HCT116 (cell line): ENCODE measurements at regions not wholly inside any gene's neighbourhood (a gene's known extent, or its start where the extent isn't known, plus 50 kb on each side); places are given as distances from the start of the nearest gene placed in this dataset.

Source experiments
- ATAC-seq: fragments of 200-7000 bp; cut with Tn5 transposase; 2 replicates; pipeline ENCODE4 v1.9.1; 2020; ENCODE audit warnings: mild to moderate bottlenecking, moderate library complexity
- BruUV-seq: library from RNA; stranded (reverse); fragments of 400-500 nt; replicated peaks from 2 replicates; lab custom pipeline; 2021; lab: Mats Ljungman, UMichigan
- CTCF ChIA-PET: fragments of 300-600 bp; sonication (Branson Sonifier 250); formaldehyde crosslinking; loops from one replicate; lab custom pipeline; 2021; ENCODE audit warnings: antibody characterized with exemption; lab: Charles Lee
- POLR2A ChIA-PET: fragments of 300-600, 350-600 bp; sonication (Branson Sonifier 250); formaldehyde crosslinking; loops from one replicate; lab custom pipeline; 2021; ENCODE audit warnings: antibody characterized with exemption; lab: Charles Lee
- RAD21 ChIA-PET, 2 experiments: fragments of 300-600 bp; sonication (Branson Sonifier 250); formaldehyde crosslinking; loops; one replicate each; lab custom pipeline; 2023; ENCODE audit warnings: low total read pairs in 2 of 2; ENCODE audit not compliant: uncharacterized antibody in 2 of 2, unreplicated experiment in 2 of 2, low non-redundant PET in 1 of 2; lab: Charles Lee
- DNase-seq: peaks from one replicate; pipeline ENCODE4 v3.0.0-alpha.2; 2010; ENCODE audit warnings: low read depth, low spot score
- H2AFZ ChIP-seq: fragments of 200-600 bp; shearing (Covaris generic), sonication (generic); 2 replicates; pipeline ENCODE4 v1.6.1; 2017; ENCODE audit warnings: low read depth, mixed run types, mixed read lengths, antibody characterized with exemption, low read length; ENCODE audit not compliant: poor library complexity, severe bottlenecking
- H3K27ac ChIP-seq: 2 replicates; pipeline ENCODE4 v1.5.1; 2012; ENCODE audit warnings: low read depth, low read length
- H3K27me3 ChIP-seq: fragments of 200-600 bp; sonication (generic); 2 replicates; pipeline ENCODE4 v1.6.1; 2016; ENCODE audit warnings: mixed run types, low read length, mixed read lengths; ENCODE audit not compliant: insufficient read depth
- H3K36me3 ChIP-seq, 2 experiments: fragments of 200-500 bp in 1 of 2; fragments of 200-600 bp in 1 of 2; sonication (Bioruptor generic) in 1 of 2; sonication (generic) in 1 of 2; 2 replicates each; pipeline versions ENCODE4 v1.5.1 to v1.6.1; 2014 to 2016; ENCODE audit warnings: low read length in 2 of 2, inconsistent platforms in 1 of 2, mixed read lengths in 1 of 2, mixed run types in 1 of 2; ENCODE audit not compliant: insufficient read depth in 2 of 2, control insufficient read depth in 1 of 2
- H3K4me1 ChIP-seq, 2 experiments: fragments of 200-600 bp in 1 of 2; sonication (generic) in 1 of 2; 2 replicates each; pipeline versions ENCODE4 v1.5.1 to v1.6.1; 2012 to 2017; ENCODE audit warnings: low read length in 2 of 2, inconsistent platforms in 1 of 2, mild to moderate bottlenecking in 1 of 2, mixed read lengths in 1 of 2, mixed run types in 1 of 2, moderate library complexity in 1 of 2; ENCODE audit not compliant: insufficient read depth in 2 of 2, control insufficient read depth in 1 of 2
- H3K4me2 ChIP-seq: fragments of 200-600 bp; sonication (generic); 2 replicates; pipeline ENCODE4 v1.6.1; 2017; ENCODE audit warnings: mixed run types, low read length, mixed read lengths
- H3K4me3 ChIP-seq, 2 experiments: fragments of 200-600 bp in 1 of 2; sonication (generic) in 1 of 2; replicated peaks in 1 of 2; 2 replicates each; pipeline ENCODE4 v1.5.1; 2011 to 2016; ENCODE audit warnings: low read length in 2 of 2, control low read depth in 1 of 2, low read depth in 1 of 2, mild to moderate bottlenecking in 1 of 2, mixed read lengths in 1 of 2, mixed run types in 1 of 2
- H3K79me2 ChIP-seq: fragments of 200-600 bp; sonication (generic); 2 replicates; pipeline ENCODE4 v1.6.1; 2017; ENCODE audit warnings: mild to moderate bottlenecking, mixed run types, low read length, moderate library complexity, mixed read lengths; ENCODE audit not compliant: insufficient read depth
- H3K9ac ChIP-seq: fragments of 200-600 bp; sonication (generic); 2 replicates; pipeline ENCODE4 v1.6.1; 2016; ENCODE audit warnings: low read length, mixed read lengths
- H3K9me2 ChIP-seq: fragments of 200-600 bp; sonication (generic), shearing (Covaris generic); 2 replicates; pipeline ENCODE4 v1.6.1; 2017; ENCODE audit warnings: mixed run types, mild to moderate bottlenecking, moderate library complexity; ENCODE audit not compliant: insufficient read depth
- H3K9me3 ChIP-seq, 2 experiments: fragments of 200-500 bp in 1 of 2; fragments of 200-600 bp in 1 of 2; sonication (Bioruptor generic) in 1 of 2; sonication (generic) in 1 of 2; 2 replicates each; pipeline ENCODE4 v1.6.1; 2014 to 2017; ENCODE audit warnings: low read length in 2 of 2, mixed read lengths in 2 of 2, inconsistent platforms in 1 of 2, low read depth in 1 of 2, mild to moderate bottlenecking in 1 of 2, mixed run types in 1 of 2, moderate library complexity in 1 of 2; ENCODE audit not compliant: control insufficient read depth in 1 of 2, insufficient read depth in 1 of 2
- H4K20me1 ChIP-seq: fragments of 200-600 bp; sonication (generic), shearing (Covaris generic); 2 replicates; pipeline ENCODE4 v1.6.1; 2017; ENCODE audit warnings: mixed run types, mild to moderate bottlenecking, moderate library complexity; ENCODE audit not compliant: insufficient read depth
- ATF3 ChIP-seq: IDR thresholded peaks from 2 replicates; pipeline ENCODE4 v1.6.1; 2012
- CBX3 ChIP-seq: IDR thresholded peaks from 2 replicates; pipeline ENCODE4 v1.6.1; 2012; ENCODE audit warnings: low read depth
- ELF1 ChIP-seq: IDR thresholded peaks from 2 replicates; pipeline ENCODE4 v1.6.1; 2012; ENCODE audit warnings: low read depth, borderline replicate concordance
- EZH2 ChIP-seq: fragments of 200-600 bp; sonication (generic); IDR thresholded peaks from 2 replicates; pipeline ENCODE4 v1.6.1; 2017; ENCODE audit warnings: antibody characterized with exemption, mixed run types
- EZH2phosphoT487 ChIP-seq: fragments of 200-600 bp; IDR thresholded peaks from 2 replicates; pipeline ENCODE4 v1.6.1; 2018; ENCODE audit warnings: antibody characterized with exemption, borderline replicate concordance
- MAX ChIP-seq: IDR thresholded peaks from 2 replicates; pipeline ENCODE4 v1.6.1; 2012
- POLR2A ChIP-seq: IDR thresholded peaks from 2 replicates; pipeline ENCODE4 v1.7.0; 2011; ENCODE audit warnings: borderline replicate concordance; ENCODE audit not compliant: insufficient read depth, insufficient read length; ENCODE audit errors: extremely low read depth
- POLR2AphosphoS5 ChIP-seq: IDR thresholded peaks from 2 replicates; pipeline ENCODE4 v1.6.1; 2011; ENCODE audit warnings: mild to moderate bottlenecking, low read depth, low read length, moderate library complexity
- SIN3A ChIP-seq: IDR thresholded peaks from 2 replicates; pipeline ENCODE4 v1.6.1; 2012; ENCODE audit warnings: low read depth
- SRF ChIP-seq: IDR thresholded peaks from 2 replicates; pipeline ENCODE4 v1.6.1; 2012; ENCODE audit warnings: low read depth
- TCF7L2 ChIP-seq: IDR thresholded peaks from 2 replicates; pipeline ENCODE4 v1.7.0; 2011; ENCODE audit warnings: borderline replicate concordance, inconsistent platforms; ENCODE audit not compliant: insufficient read depth, insufficient read length; ENCODE audit errors: extremely low read depth
- ZBTB33 ChIP-seq: IDR thresholded peaks from 2 replicates; pipeline ENCODE4 v1.6.1; 2011; ENCODE audit warnings: mild to moderate bottlenecking, low read length, moderate library complexity; ENCODE audit not compliant: insufficient replicate concordance; ENCODE audit errors: extremely low read depth
- ZNF274 ChIP-seq: fragments of 200-500 bp; sonication (Bioruptor generic); IDR thresholded peaks from 2 replicates; pipeline ENCODE4 v1.6.1; 2014; ENCODE audit warnings: mild to moderate bottlenecking, low read depth, low read length, inconsistent platforms
- intact Hi-C: fragments of 100-400 bp; cut with micrococcal nuclease; formaldehyde crosslinking; loops from 2 replicates; pipeline ENCODE4 v1.10.0; 2022
- TF ChIP-seq, protein P1 (sequence below), 3 experiments: fragments of 200-600 bp in 1 of 3; sonication (generic) in 1 of 3; IDR thresholded peaks in 2 of 3; conservative IDR thresholded peaks in 1 of 3; 2 replicates each; pipeline ENCODE4 v1.5.1; 2012 to 2017; ENCODE audit warnings: low read depth in 2 of 3, low read length in 2 of 3, antibody characterized with exemption in 1 of 3, borderline replicate concordance in 1 of 3, control low read depth in 1 of 3, mild to moderate bottlenecking in 1 of 3, mixed read lengths in 1 of 3, mixed run types in 1 of 3, moderate library complexity in 1 of 3; ENCODE audit not compliant: insufficient read depth in 1 of 3

DNA sequence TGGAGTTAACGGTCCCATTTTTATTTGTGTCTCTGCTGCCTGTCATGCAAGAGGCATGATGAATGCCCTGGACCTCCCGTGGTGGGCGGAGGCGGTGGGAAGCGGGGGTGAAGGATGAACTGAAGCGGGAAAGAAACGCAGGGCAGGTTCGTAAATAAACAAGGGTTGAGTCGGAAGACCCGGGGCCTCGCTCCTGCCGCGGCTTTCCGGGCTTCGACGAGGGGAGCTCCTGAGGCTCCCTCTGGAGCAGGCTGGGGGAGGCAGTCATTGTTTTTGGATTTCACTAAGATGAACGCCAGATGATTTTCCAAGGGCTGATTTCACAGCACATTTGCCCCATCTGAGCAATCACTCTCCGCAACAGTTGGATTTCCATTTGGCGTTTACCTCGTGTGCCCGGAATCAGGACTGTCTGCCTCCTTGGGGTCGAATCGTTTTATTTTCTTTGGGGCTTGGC, 130.2 kb downstream of the SLC38A6 start:
- BruUV-seq, result no TSS peak
- no peak overlapping the region for H3K4me3 ChIP-seq
- no peaks in the 10 kb centered on the region for H3K27me3 ChIP-seq
- no peaks in the 10 kb centered on the region for H3K36me3 ChIP-seq
- no peak overlapping the region for H3K9ac ChIP-seq
- RAD21 ChIA-PET, result no interaction called here
- no peaks in the 10 kb centered on the region for H3K9me2 ChIP-seq
- H2AFZ ChIP-seq, result no peak overlapping the region
- DNase-seq (no peak), ATAC-seq (no peak)
- POLR2A ChIA-PET, result no interaction called here
- intact Hi-C loops, result no loop called here
- H3K9me3 ChIP-seq, result peaks cover 0 to 10% of the 10 kb centered on the region in 2 experiments; a peak in 1 of 4 replicates
- no peaks in the 10 kb centered on the region for H3K4me1 ChIP-seq
- H3K4me2 ChIP-seq, result no peak overlapping the region
- H3K27ac ChIP-seq, result no peak overlapping the region
- H4K20me1 ChIP-seq, result no peaks in the 10 kb centered on the region
- CTCF ChIA-PET, result no interaction called here
- H3K79me2 ChIP-seq, result no peaks in the 10 kb centered on the region
- no peak for TF ChIP-seq POLR2A

- DNase-seq (no peak), ATAC-seq (no peak)
- no peak overlapping the region for H3K4me2 ChIP-seq
- H3K27me3 ChIP-seq, result no peaks in the 10 kb centered on the region
- H3K79me2 ChIP-seq, result no peaks in the 10 kb centered on the region
- H2AFZ ChIP-seq, result no peak overlapping the region
- BruUV-seq, result no TSS peak
- TF ChIP-seq TCF7L2 (no peak), EZH2 (no peak), EZH2phosphoT487 (no peak), CBX3 (no peak), ATF3 (no peak), ZNF274 (no peak), ELF1 (no peak), SRF (no peak), POLR2A (no peak), ZBTB33 (no peak), POLR2AphosphoS5 (no peak), MAX (no peak), SIN3A (no peak)
- TF ChIP-seq, protein P1, sequence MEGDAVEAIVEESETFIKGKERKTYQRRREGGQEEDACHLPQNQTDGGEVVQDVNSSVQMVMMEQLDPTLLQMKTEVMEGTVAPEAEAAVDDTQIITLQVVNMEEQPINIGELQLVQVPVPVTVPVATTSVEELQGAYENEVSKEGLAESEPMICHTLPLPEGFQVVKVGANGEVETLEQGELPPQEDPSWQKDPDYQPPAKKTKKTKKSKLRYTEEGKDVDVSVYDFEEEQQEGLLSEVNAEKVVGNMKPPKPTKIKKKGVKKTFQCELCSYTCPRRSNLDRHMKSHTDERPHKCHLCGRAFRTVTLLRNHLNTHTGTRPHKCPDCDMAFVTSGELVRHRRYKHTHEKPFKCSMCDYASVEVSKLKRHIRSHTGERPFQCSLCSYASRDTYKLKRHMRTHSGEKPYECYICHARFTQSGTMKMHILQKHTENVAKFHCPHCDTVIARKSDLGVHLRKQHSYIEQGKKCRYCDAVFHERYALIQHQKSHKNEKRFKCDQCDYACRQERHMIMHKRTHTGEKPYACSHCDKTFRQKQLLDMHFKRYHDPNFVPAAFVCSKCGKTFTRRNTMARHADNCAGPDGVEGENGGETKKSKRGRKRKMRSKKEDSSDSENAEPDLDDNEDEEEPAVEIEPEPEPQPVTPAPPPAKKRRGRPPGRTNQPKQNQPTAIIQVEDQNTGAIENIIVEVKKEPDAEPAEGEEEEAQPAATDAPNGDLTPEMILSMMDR (IDR thresholded peaks at IDR 0.05 in 2 of 3, conservative IDR thresholded peaks at IDR 0.05 in 1 of 3; ENCODE audit: borderline replicate concordance in 1 of 3, insufficient read depth in 1 of 3, low read depth in 2 of 3, low read length in 2 of 3), result no peak
- intact Hi-C loops, result no loop called here
- no peaks in the 10 kb centered on the region for H4K20me1 ChIP-seq
- ChIA-PET POLR2A (no interaction called here), RAD21 (no interaction called here), CTCF (no interaction called here)
- H3K9me2 ChIP-seq, result no peaks in the 10 kb centered on the region
- no peak overlapping the region for H3K9ac ChIP-seq
- no peaks in the 10 kb centered on the region for H3K36me3 ChIP-seq
- H3K27ac ChIP-seq, result no peak overlapping the region
- no peaks in the 10 kb centered on the region for H3K4me1 ChIP-seq
- H3K9me3 ChIP-seq, result peaks cover 0 to 10% of the 10 kb centered on the region in 2 experiments; a peak in 1 of 4 replicates
- no peak overlapping the region for H3K4me3 ChIP-seq
Measured at GRCh38 chr14:61110316-61111082, 129.5 kb downstream of the SLC38A6 start.
